ENCODE measurements at regions not wholly inside any gene's neighbourhood (a gene's known extent, or its start where the extent isn't known, plus 50 kb on each side); places are given as distances from the start of the nearest gene placed in this dataset.

GRCh38 chr16:73192232-73192894 is 144.4 kb upstream of the ZFHX3 start:
- Histone ChIP-seq H3K9me3 (ENCODE audit: control insufficient read depth in 2 of 2, low read length in 2 of 2) (no peaks in the 10 kb centered on the region), H3K4me3 (ENCODE audit: low read length in 2 of 2) (no peak overlapping the region), H3K27ac (ENCODE audit: low read depth in 2 of 2, low read length in 2 of 2) (no peak overlapping the region), H3K9ac (ENCODE audit: low read depth in 1 of 2, low read length in 2 of 2) (no peak overlapping the region), H3K27me3 (ENCODE audit: control insufficient read depth in 2 of 2, insufficient read depth in 2 of 2, low read length in 2 of 2) (no peaks in the 10 kb centered on the region), H3K4me1 (ENCODE audit: control insufficient read depth in 2 of 2, insufficient read depth in 2 of 2, low read length in 2 of 2) (peaks cover 5% of the 10 kb centered on the region in 2 donors), H3K36me3 (ENCODE audit: control insufficient read depth in 2 of 2, insufficient read depth in 2 of 2, low read length in 2 of 2) (no peaks in the 10 kb centered on the region)

- Histone ChIP-seq H3K27ac (ENCODE audit: low read depth in 2 of 2, low read length in 2 of 2) (no peak overlapping the region), H3K36me3 (ENCODE audit: control insufficient read depth in 2 of 2, insufficient read depth in 2 of 2, low read length in 2 of 2) (no peaks in the 10 kb centered on the region), H3K27me3 (ENCODE audit: control insufficient read depth in 2 of 2, insufficient read depth in 2 of 2, low read length in 2 of 2) (no peaks in the 10 kb centered on the region), H3K4me1 (ENCODE audit: control insufficient read depth in 2 of 2, insufficient read depth in 2 of 2, low read length in 2 of 2) (no peaks in the 10 kb centered on the region), H3K4me3 (ENCODE audit: low read length in 2 of 2) (no peak overlapping the region), H3K9ac (ENCODE audit: low read depth in 1 of 2, low read length in 2 of 2) (no peak overlapping the region), H3K9me3 (ENCODE audit: control insufficient read depth in 2 of 2, low read length in 2 of 2) (no peaks in the 10 kb centered on the region)
These were observed 143.7 kb upstream of the ZFHX3 start for GRCh38 chr16:73191660-73192046.

- no peaks in the 10 kb centered on the region for H3K4me1 ChIP-seq (ENCODE audit: control insufficient read depth in 2 of 2, insufficient read depth in 2 of 2, low read length in 2 of 2)
- no peaks in the 10 kb centered on the region for H3K36me3 ChIP-seq (ENCODE audit: control insufficient read depth in 2 of 2, insufficient read depth in 2 of 2, low read length in 2 of 2)
- no peaks in the 10 kb centered on the region for H3K27me3 ChIP-seq (ENCODE audit: control insufficient read depth in 2 of 2, insufficient read depth in 2 of 2, low read length in 2 of 2)
- H3K9ac ChIP-seq (ENCODE audit: low read depth in 1 of 2, low read length in 2 of 2): no peak overlapping the region
- no peak overlapping the region for H3K4me3 ChIP-seq (ENCODE audit: low read length in 2 of 2)
- H3K9me3 ChIP-seq (ENCODE audit: control insufficient read depth in 2 of 2, low read length in 2 of 2): no peaks in the 10 kb centered on the region
- no peak overlapping the region for H3K27ac ChIP-seq (ENCODE audit: low read depth in 2 of 2, low read length in 2 of 2)
These were observed 143.0 kb upstream of the ZFHX3 start for GRCh38 chr16:73190688-73191659.

- Histone ChIP-seq H3K4me3 (ENCODE audit: low read length in 2 of 2) (no peak overlapping the region), H3K36me3 (ENCODE audit: control insufficient read depth in 2 of 2, insufficient read depth in 2 of 2, low read length in 2 of 2) (no peaks in the 10 kb centered on the region), H3K27ac (ENCODE audit: low read depth in 2 of 2, low read length in 2 of 2) (no peak overlapping the region), H3K27me3 (ENCODE audit: control insufficient read depth in 2 of 2, insufficient read depth in 2 of 2, low read length in 2 of 2) (no peaks in the 10 kb centered on the region), H3K9me3 (ENCODE audit: control insufficient read depth in 2 of 2, low read length in 2 of 2) (no peaks in the 10 kb centered on the region), H3K9ac (ENCODE audit: low read depth in 1 of 2, low read length in 2 of 2) (no peak overlapping the region), H3K4me1 (ENCODE audit: control insufficient read depth in 2 of 2, insufficient read depth in 2 of 2, low read length in 2 of 2) (no peaks in the 10 kb centered on the region)
These were observed 142.3 kb upstream of the ZFHX3 start for GRCh38 chr16:73190256-73190655.

GRCh38 chr16:73189136-73189535 is 141.2 kb upstream of the ZFHX3 start:
- Histone ChIP-seq H3K9ac (ENCODE audit: low read depth in 1 of 2, low read length in 2 of 2) (no peak overlapping the region), H3K4me1 (ENCODE audit: control insufficient read depth in 2 of 2, insufficient read depth in 2 of 2, low read length in 2 of 2) (no peaks in the 10 kb centered on the region), H3K27ac (ENCODE audit: low read depth in 2 of 2, low read length in 2 of 2) (no peak overlapping the region), H3K9me3 (ENCODE audit: control insufficient read depth in 2 of 2, low read length in 2 of 2) (no peaks in the 10 kb centered on the region), H3K27me3 (ENCODE audit: control insufficient read depth in 2 of 2, insufficient read depth in 2 of 2, low read length in 2 of 2) (no peaks in the 10 kb centered on the region), H3K36me3 (ENCODE audit: control insufficient read depth in 2 of 2, insufficient read depth in 2 of 2, low read length in 2 of 2) (no peaks in the 10 kb centered on the region), H3K4me3 (ENCODE audit: low read length in 2 of 2) (no peak overlapping the region)

- Histone ChIP-seq H3K4me3 (ENCODE audit: low read length in 2 of 2) (no peak overlapping the region), H3K9me3 (ENCODE audit: control insufficient read depth in 2 of 2, low read length in 2 of 2) (no peaks in the 10 kb centered on the region), H3K27ac (ENCODE audit: low read depth in 2 of 2, low read length in 2 of 2) (no peak overlapping the region), H3K4me1 (ENCODE audit: control insufficient read depth in 2 of 2, insufficient read depth in 2 of 2, low read length in 2 of 2) (peaks cover 0 to 4% of the 10 kb centered on the region in 2 donors), H3K36me3 (ENCODE audit: control insufficient read depth in 2 of 2, insufficient read depth in 2 of 2, low read length in 2 of 2) (no peaks in the 10 kb centered on the region), H3K27me3 (ENCODE audit: control insufficient read depth in 2 of 2, insufficient read depth in 2 of 2, low read length in 2 of 2) (no peaks in the 10 kb centered on the region), H3K9ac (ENCODE audit: low read depth in 1 of 2, low read length in 2 of 2) (no peak overlapping the region)
These were observed 139.0 kb upstream of the ZFHX3 start for GRCh38 chr16:73186752-73187601.

- H3K27me3 ChIP-seq (ENCODE audit: control insufficient read depth in 2 of 2, insufficient read depth in 2 of 2, low read length in 2 of 2): no peaks in the 10 kb centered on the region
- H3K4me3 ChIP-seq (ENCODE audit: low read length in 2 of 2): no peak overlapping the region
- H3K36me3 ChIP-seq (ENCODE audit: control insufficient read depth in 2 of 2, insufficient read depth in 2 of 2, low read length in 2 of 2): no peaks in the 10 kb centered on the region
- H3K9me3 ChIP-seq (ENCODE audit: control insufficient read depth in 2 of 2, low read length in 2 of 2): no peaks in the 10 kb centered on the region
- no peak overlapping the region for H3K9ac ChIP-seq (ENCODE audit: low read depth in 1 of 2, low read length in 2 of 2)
- peaks cover 0 to 4% of the 10 kb centered on the region in 2 donors for H3K4me1 ChIP-seq (ENCODE audit: control insufficient read depth in 2 of 2, insufficient read depth in 2 of 2, low read length in 2 of 2)
- no peak overlapping the region for H3K27ac ChIP-seq (ENCODE audit: low read depth in 2 of 2, low read length in 2 of 2)
These were observed 137.8 kb upstream of the ZFHX3 start for GRCh38 chr16:73185737-73186136.

GRCh38 chr16:73183611-73184092 is 135.7 kb upstream of the ZFHX3 start:
- Histone ChIP-seq H3K27ac (ENCODE audit: low read depth in 2 of 2, low read length in 2 of 2) (no peak overlapping the region), H3K27me3 (ENCODE audit: control insufficient read depth in 2 of 2, insufficient read depth in 2 of 2, low read length in 2 of 2) (no peaks in the 10 kb centered on the region), H3K36me3 (ENCODE audit: control insufficient read depth in 2 of 2, insufficient read depth in 2 of 2, low read length in 2 of 2) (no peaks in the 10 kb centered on the region), H3K4me1 (ENCODE audit: control insufficient read depth in 2 of 2, insufficient read depth in 2 of 2, low read length in 2 of 2) (peaks cover 0 to 4% of the 10 kb centered on the region in 2 donors), H3K4me3 (ENCODE audit: low read length in 2 of 2) (no peak overlapping the region), H3K9me3 (ENCODE audit: control insufficient read depth in 2 of 2, low read length in 2 of 2) (no peaks in the 10 kb centered on the region), H3K9ac (ENCODE audit: low read depth in 1 of 2, low read length in 2 of 2) (no peak overlapping the region)

- Histone ChIP-seq H3K27ac (ENCODE audit: low read depth in 2 of 2, low read length in 2 of 2) (no peak overlapping the region), H3K27me3 (ENCODE audit: control insufficient read depth in 2 of 2, insufficient read depth in 2 of 2, low read length in 2 of 2) (no peaks in the 10 kb centered on the region), H3K36me3 (ENCODE audit: control insufficient read depth in 2 of 2, insufficient read depth in 2 of 2, low read length in 2 of 2) (no peaks in the 10 kb centered on the region), H3K4me3 (ENCODE audit: low read length in 2 of 2) (no peak overlapping the region), H3K9me3 (ENCODE audit: control insufficient read depth in 2 of 2, low read length in 2 of 2) (no peaks in the 10 kb centered on the region), H3K4me1 (ENCODE audit: control insufficient read depth in 2 of 2, insufficient read depth in 2 of 2, low read length in 2 of 2) (peaks cover 0 to 4% of the 10 kb centered on the region in 2 donors), H3K9ac (ENCODE audit: low read depth in 1 of 2, low read length in 2 of 2) (no peak overlapping the region)
These were observed 131.9 kb upstream of the ZFHX3 start for GRCh38 chr16:73179705-73180331.
